ENCODE measurements at regions not wholly inside any gene's neighbourhood (a gene's known extent, or its start where the extent isn't known, plus 50 kb on each side); places are given as distances from the start of the nearest gene placed in this dataset.

DNA sequence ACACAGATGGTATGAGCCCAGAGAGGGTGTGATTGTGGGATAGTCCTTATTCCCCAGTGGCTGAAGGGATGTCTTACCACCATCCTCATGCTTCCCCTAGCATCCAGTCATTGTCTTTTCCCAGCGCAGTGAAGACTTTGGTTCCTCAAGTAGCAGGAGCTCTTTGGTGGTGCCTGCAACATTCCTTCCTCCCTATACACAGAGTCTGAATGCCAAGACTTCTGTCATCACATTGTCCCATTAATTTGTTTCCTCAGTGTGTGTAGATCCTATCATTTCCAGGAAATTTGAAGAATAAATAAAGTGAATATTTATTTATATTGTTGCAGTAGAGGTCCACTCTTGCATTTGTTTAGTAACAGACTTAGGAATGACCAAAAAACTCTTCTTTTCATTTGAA lies 147.2 kb downstream of the DACT1 start:
- TF ChIP-seq ZFP1 (CRISPR knock-in tag; IDR thresholded peaks at IDR 0.05) (no peak), SP4 (CRISPR knock-in tag; IDR thresholded peaks at IDR 0.05) (no peak), ZNF720 (CRISPR knock-in tag; IDR thresholded peaks at IDR 0.05) (no peak), ZBTB7A (CRISPR knock-in tag; IDR thresholded peaks at IDR 0.05) (no peak), SMAD3 (CRISPR knock-in tag; IDR thresholded peaks at IDR 0.05) (no peak), KLF9 (CRISPR knock-in tag; IDR thresholded peaks at IDR 0.05; ENCODE audit: low read depth) (no peak), POLR2A (IDR thresholded peaks at IDR 0.05; ENCODE audit: insufficient read depth in 1 of 2, low read depth in 2 of 2, low read length in 2 of 2) (no peak), ZNF660 (CRISPR knock-in tag; IDR thresholded peaks at IDR 0.05; ENCODE audit: borderline replicate concordance, low read depth) (no peak), STAT5B (CRISPR knock-in tag; IDR thresholded peaks at IDR 0.05) (no peak), POLR2AphosphoS5 (IDR thresholded peaks at IDR 0.05; ENCODE audit: low read depth, low read length) (no peak)
- TF ChIP-seq, protein P1, sequence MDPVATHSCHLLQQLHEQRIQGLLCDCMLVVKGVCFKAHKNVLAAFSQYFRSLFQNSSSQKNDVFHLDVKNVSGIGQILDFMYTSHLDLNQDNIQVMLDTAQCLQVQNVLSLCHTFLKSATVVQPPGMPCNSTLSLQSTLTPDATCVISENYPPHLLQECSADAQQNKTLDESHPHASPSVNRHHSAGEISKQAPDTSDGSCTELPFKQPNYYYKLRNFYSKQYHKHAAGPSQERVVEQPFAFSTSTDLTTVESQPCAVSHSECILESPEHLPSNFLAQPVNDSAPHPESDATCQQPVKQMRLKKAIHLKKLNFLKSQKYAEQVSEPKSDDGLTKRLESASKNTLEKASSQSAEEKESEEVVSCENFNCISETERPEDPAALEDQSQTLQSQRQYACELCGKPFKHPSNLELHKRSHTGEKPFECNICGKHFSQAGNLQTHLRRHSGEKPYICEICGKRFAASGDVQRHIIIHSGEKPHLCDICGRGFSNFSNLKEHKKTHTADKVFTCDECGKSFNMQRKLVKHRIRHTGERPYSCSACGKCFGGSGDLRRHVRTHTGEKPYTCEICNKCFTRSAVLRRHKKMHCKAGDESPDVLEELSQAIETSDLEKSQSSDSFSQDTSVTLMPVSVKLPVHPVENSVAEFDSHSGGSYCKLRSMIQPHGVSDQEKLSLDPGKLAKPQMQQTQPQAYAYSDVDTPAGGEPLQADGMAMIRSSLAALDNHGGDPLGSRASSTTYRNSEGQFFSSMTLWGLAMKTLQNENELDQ (CRISPR knock-in tag; IDR thresholded peaks at IDR 0.05; ENCODE audit: borderline replicate concordance) = no peak
- TF ChIP-seq, protein P2, sequence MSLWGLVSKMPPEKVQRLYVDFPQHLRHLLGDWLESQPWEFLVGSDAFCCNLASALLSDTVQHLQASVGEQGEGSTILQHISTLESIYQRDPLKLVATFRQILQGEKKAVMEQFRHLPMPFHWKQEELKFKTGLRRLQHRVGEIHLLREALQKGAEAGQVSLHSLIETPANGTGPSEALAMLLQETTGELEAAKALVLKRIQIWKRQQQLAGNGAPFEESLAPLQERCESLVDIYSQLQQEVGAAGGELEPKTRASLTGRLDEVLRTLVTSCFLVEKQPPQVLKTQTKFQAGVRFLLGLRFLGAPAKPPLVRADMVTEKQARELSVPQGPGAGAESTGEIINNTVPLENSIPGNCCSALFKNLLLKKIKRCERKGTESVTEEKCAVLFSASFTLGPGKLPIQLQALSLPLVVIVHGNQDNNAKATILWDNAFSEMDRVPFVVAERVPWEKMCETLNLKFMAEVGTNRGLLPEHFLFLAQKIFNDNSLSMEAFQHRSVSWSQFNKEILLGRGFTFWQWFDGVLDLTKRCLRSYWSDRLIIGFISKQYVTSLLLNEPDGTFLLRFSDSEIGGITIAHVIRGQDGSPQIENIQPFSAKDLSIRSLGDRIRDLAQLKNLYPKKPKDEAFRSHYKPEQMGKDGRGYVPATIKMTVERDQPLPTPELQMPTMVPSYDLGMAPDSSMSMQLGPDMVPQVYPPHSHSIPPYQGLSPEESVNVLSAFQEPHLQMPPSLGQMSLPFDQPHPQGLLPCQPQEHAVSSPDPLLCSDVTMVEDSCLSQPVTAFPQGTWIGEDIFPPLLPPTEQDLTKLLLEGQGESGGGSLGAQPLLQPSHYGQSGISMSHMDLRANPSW (CRISPR knock-in tag; IDR thresholded peaks at IDR 0.05; ENCODE audit: borderline replicate concordance) = no peak
- TF ChIP-seq, protein P3, sequence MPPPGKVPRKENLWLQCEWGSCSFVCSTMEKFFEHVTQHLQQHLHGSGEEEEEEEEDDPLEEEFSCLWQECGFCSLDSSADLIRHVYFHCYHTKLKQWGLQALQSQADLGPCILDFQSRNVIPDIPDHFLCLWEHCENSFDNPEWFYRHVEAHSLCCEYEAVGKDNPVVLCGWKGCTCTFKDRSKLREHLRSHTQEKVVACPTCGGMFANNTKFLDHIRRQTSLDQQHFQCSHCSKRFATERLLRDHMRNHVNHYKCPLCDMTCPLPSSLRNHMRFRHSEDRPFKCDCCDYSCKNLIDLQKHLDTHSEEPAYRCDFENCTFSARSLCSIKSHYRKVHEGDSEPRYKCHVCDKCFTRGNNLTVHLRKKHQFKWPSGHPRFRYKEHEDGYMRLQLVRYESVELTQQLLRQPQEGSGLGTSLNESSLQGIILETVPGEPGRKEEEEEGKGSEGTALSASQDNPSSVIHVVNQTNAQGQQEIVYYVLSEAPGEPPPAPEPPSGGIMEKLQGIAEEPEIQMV (CRISPR knock-in tag; IDR thresholded peaks at IDR 0.05; ENCODE audit: low read depth) = no peak
- TF ChIP-seq, protein P4, sequence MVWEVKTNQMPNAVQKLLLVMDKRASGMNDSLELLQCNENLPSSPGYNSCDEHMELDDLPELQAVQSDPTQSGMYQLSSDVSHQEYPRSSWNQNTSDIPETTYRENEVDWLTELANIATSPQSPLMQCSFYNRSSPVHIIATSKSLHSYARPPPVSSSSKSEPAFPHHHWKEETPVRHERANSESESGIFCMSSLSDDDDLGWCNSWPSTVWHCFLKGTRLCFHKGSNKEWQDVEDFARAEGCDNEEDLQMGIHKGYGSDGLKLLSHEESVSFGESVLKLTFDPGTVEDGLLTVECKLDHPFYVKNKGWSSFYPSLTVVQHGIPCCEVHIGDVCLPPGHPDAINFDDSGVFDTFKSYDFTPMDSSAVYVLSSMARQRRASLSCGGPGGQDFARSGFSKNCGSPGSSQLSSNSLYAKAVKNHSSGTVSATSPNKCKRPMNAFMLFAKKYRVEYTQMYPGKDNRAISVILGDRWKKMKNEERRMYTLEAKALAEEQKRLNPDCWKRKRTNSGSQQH (CRISPR knock-in tag; IDR thresholded peaks at IDR 0.05; ENCODE audit: low read depth) = no peak

All from HepG2 (cell line).